RWPE1 (cell line): ENCODE measurements at regions not wholly inside any gene's neighbourhood (a gene's known extent, or its start where the extent isn't known, plus 50 kb on each side); places are given as distances from the start of the nearest gene placed in this dataset.

Source experiments
- CTCF ChIA-PET: fragments of 350-600 bp; sonication (Branson Sonifier 250); formaldehyde crosslinking; extraction: SDS; loops from one replicate; lab custom pipeline; 2021; lab: Yijun Ruan, JAX
- POLR2A ChIA-PET: fragments of 400-600 bp; formaldehyde crosslinking; extraction: SDS; loops from one replicate; lab custom pipeline; 2020; ENCODE audit warnings: antibody characterized with exemption; ENCODE audit not compliant: low non-redundant PET; lab: Yijun Ruan, JAX
- DNase-seq: peaks from one replicate; pipeline ENCODE4 v3.0.0; 2012; ENCODE audit warnings: low spot score
- H3K27ac ChIP-seq: fragments of 450-650 bp; 2 replicates; pipeline ENCODE4 v1.5.1; 2017
- CTCF ChIP-seq: fragments of 450-650 bp; conservative IDR thresholded peaks from 2 replicates; pipeline ENCODE4 v1.5.1; 2017; ENCODE audit warnings: low read depth, mild to moderate bottlenecking

GRCh38 chr11:100575860-100576717 lies 111.0 kb upstream of the ARHGAP42 start:
- no peak overlapping the region for H3K27ac ChIP-seq
- POLR2A ChIA-PET, result no interaction called here
- CTCF ChIA-PET, result interaction anchor here (0.6 to 0.8 kb wide), 5 partner anchors 41 to 508 kb away, joined by 3 to 5 read pairs (median 3); no protein-coding TSS in a partner anchor
- peak; percentile 28 for DNase-seq
- TF ChIP-seq CTCF, result peak; percentile 82

GRCh38 chr11:100576718-100577021 lies 110.4 kb upstream of the ARHGAP42 start:
- H3K27ac ChIP-seq, result no peak overlapping the region
- TF ChIP-seq CTCF, result peak; percentile 28
- DNase-seq, result no peak
- POLR2A ChIA-PET, result no interaction called here
- CTCF ChIA-PET, result interaction anchor here (0.5 to 0.8 kb wide), 6 partner anchors 40 to 509 kb away, joined by 3 to 5 read pairs (median 3); no protein-coding TSS in a partner anchor

GRCh38 chr11:100578831-100579311 lies 108.2 kb upstream of the ARHGAP42 start:
- no peak overlapping the region for H3K27ac ChIP-seq
- no peak for TF ChIP-seq CTCF
- DNase-seq, result no peak
- CTCF ChIA-PET, result interaction anchor here (0.6 kb wide), 2 partner anchors 354 to 891 kb away, joined by 3 to 5 read pairs; no protein-coding TSS in a partner anchor
- POLR2A ChIA-PET, result no interaction called here

GRCh38 chr11:100581318-100581717 lies 105.8 kb upstream of the ARHGAP42 start:
- H3K27ac ChIP-seq, result no peak overlapping the region
- no peak for TF ChIP-seq CTCF
- ChIA-PET CTCF (no interaction called here), POLR2A (no interaction called here)
- no peak for DNase-seq

- TF ChIP-seq CTCF, result no peak
- ChIA-PET CTCF (no interaction called here), POLR2A (interaction anchor here (0.6 kb wide), 1 partner anchor 842 kb away, joined by 3 read pairs; no protein-coding TSS in a partner anchor)
- no peak overlapping the region for H3K27ac ChIP-seq
- DNase-seq, result no peak
Observed at GRCh38 chr11:100584201-100584985, 102.7 kb upstream of the ARHGAP42 start.

- no peak for TF ChIP-seq CTCF
- DNase-seq, result no peak
- CTCF ChIA-PET, result no interaction called here
- POLR2A ChIA-PET, result no interaction called here
- no peak overlapping the region for H3K27ac ChIP-seq
Observed at GRCh38 chr11:100585728-100586127, 101.4 kb upstream of the ARHGAP42 start.
